ENCODE measurements at regions not wholly inside any gene's neighbourhood (a gene's known extent, or its start where the extent isn't known, plus 50 kb on each side); places are given as distances from the start of the nearest gene placed in this dataset.

- Histone ChIP-seq H3K27ac (ENCODE audit: low read length) (peak overlapping the region; percentile 99), H3K9me3 (ENCODE audit: control insufficient read depth, insufficient read depth, low read length) (no peaks in the 10 kb centered on the region), H3K4me1 (ENCODE audit: control insufficient read depth, insufficient read depth, low read length) (peaks cover 40% of the 10 kb centered on the region), H3K4me3 (ENCODE audit: low read length) (peak overlapping the region; percentile 35), H3K27me3 (ENCODE audit: control insufficient read depth, insufficient read depth, low read length) (no peaks in the 10 kb centered on the region), H3K36me3 (ENCODE audit: control insufficient read depth, insufficient read depth, low read length) (no peaks in the 10 kb centered on the region)
- DNase-seq (no peak), ATAC-seq (no peak)
- no peaks in the 10 kb centered on the region for H3K36me3 Mint-ChIP-seq
- no peak for TF ChIP-seq CTCF (IDR thresholded peaks at IDR 0.05)
- H3K27me3 Mint-ChIP-seq (ENCODE audit: low read depth in 2 of 2): peaks cover 0 to 7% of the 10 kb centered on the region in 2 donors
- 72% methylated on average over 2 of the region's 2 CpGs for WGBS (ENCODE audit: insufficient coverage)
- H3K27ac Mint-ChIP-seq: peak overlapping the region; percentile 93
- peak overlapping the region; percentile 78 for H3K4me3 Mint-ChIP-seq
- intact Hi-C loops (cut with micrococcal nuclease): loop anchor here (1.0 to 10.0 kb wide), 4 partner anchors 24 to 320 kb away; no protein-coding TSS in a partner anchor
- peaks cover 25 to 26% of the 10 kb centered on the region in 2 donors for H3K4me1 Mint-ChIP-seq
- H3K9me3 Mint-ChIP-seq: no peaks in the 10 kb centered on the region
Measured at GRCh38 chrX:40177489-40177888, 79.7 kb upstream of the BCOR start.

GRCh38 chrX:40177117-40177430 is 79.3 kb upstream of the BCOR start:
- Mint-ChIP-seq H3K27me3 (ENCODE audit: low read depth in 2 of 2) (peaks cover 0 to 7% of the 10 kb centered on the region in 2 donors), H3K4me1 (peaks cover 25 to 28% of the 10 kb centered on the region in 2 donors), H3K36me3 (no peaks in the 10 kb centered on the region), H3K4me3 (peak overlapping the region; percentile 78), H3K9me3 (no peaks in the 10 kb centered on the region), H3K27ac (peak overlapping the region; percentile 93)
- DNase-seq (no peak), ATAC-seq (peak in 2 of 3 donors; percentile 1 to 18)
- intact Hi-C loops (cut with micrococcal nuclease): loop anchor here (1.0 to 10.0 kb wide), 4 partner anchors 24 to 320 kb away; no protein-coding TSS in a partner anchor
- no peaks in the 10 kb centered on the region for H3K9me3 ChIP-seq (ENCODE audit: control insufficient read depth, insufficient read depth, low read length)
- 5% methylated on average over 14 of the region's 14 CpGs for WGBS (ENCODE audit: insufficient coverage)
- H3K27ac ChIP-seq (ENCODE audit: low read length): peak overlapping the region; percentile 99
- peak overlapping the region; percentile 35 for H3K4me3 ChIP-seq (ENCODE audit: low read length)
- H3K27me3 ChIP-seq (ENCODE audit: control insufficient read depth, insufficient read depth, low read length): no peaks in the 10 kb centered on the region
- no peaks in the 10 kb centered on the region for H3K36me3 ChIP-seq (ENCODE audit: control insufficient read depth, insufficient read depth, low read length)
- H3K4me1 ChIP-seq (ENCODE audit: control insufficient read depth, insufficient read depth, low read length): peaks cover 44% of the 10 kb centered on the region
- no peak for TF ChIP-seq CTCF (IDR thresholded peaks at IDR 0.05)

- H3K9me3 Mint-ChIP-seq: no peaks in the 10 kb centered on the region
- ATAC-seq (peak; percentile 49 to 71 (median 65)), DNase-seq (peak; percentile 72 to 86)
- intact Hi-C loops (cut with micrococcal nuclease): loop anchor here (1.0 to 10.0 kb wide), 4 partner anchors 25 to 319 kb away; no protein-coding TSS in a partner anchor
- H3K9me3 ChIP-seq (ENCODE audit: control insufficient read depth, insufficient read depth, low read length): no peaks in the 10 kb centered on the region
- peak overlapping the region; percentile 93 for H3K27ac Mint-ChIP-seq
- no peaks in the 10 kb centered on the region for H3K27me3 ChIP-seq (ENCODE audit: control insufficient read depth, insufficient read depth, low read length)
- H3K4me1 Mint-ChIP-seq: peaks cover 25 to 29% of the 10 kb centered on the region in 2 donors
- H3K4me3 ChIP-seq (ENCODE audit: low read length): peak overlapping the region; percentile 85
- TF ChIP-seq CTCF (IDR thresholded peaks at IDR 0.05): no peak
- no peaks in the 10 kb centered on the region for H3K36me3 ChIP-seq (ENCODE audit: control insufficient read depth, insufficient read depth, low read length)
- peak overlapping the region; percentile 99 for H3K27ac ChIP-seq (ENCODE audit: low read length)
- H3K36me3 Mint-ChIP-seq: no peaks in the 10 kb centered on the region
- H3K4me3 Mint-ChIP-seq: peak overlapping the region; percentile 78
- WGBS (ENCODE audit: insufficient coverage): under 1% methylated on average over 74 of the region's 85 CpGs
- H3K27me3 Mint-ChIP-seq (ENCODE audit: low read depth in 2 of 2): peaks cover 0 to 7% of the 10 kb centered on the region in 2 donors
- H3K4me1 ChIP-seq (ENCODE audit: control insufficient read depth, insufficient read depth, low read length): peaks cover 48% of the 10 kb centered on the region
Measured at GRCh38 chrX:40176351-40177116, 78.8 kb upstream of the BCOR start.

Data from natural killer cell (primary cell).